H9 (cell line): ENCODE measurements at regions not wholly inside any gene's neighbourhood (a gene's known extent, or its start where the extent isn't known, plus 50 kb on each side); places are given as distances from the start of the nearest gene placed in this dataset.

ENCODE experiments used
- DNase-seq: peaks from one replicate; pipeline ENCODE4 v3.0.0-alpha.2; 2017
- H2AFZ ChIP-seq: one replicate; pipeline ENCODE4 v1.6.1; 2013; ENCODE audit warnings: mild to moderate bottlenecking, low read length, control low read depth, moderate library complexity
- H2AK5ac ChIP-seq: 2 replicates; pipeline ENCODE4 v1.6.1; 2013; ENCODE audit warnings: low read length, control low read depth, mixed read lengths; ENCODE audit not compliant: insufficient read length
- H2BK120ac ChIP-seq: one replicate; pipeline ENCODE4 v1.6.1; 2013; ENCODE audit warnings: low read depth, mild to moderate bottlenecking, low read length, control low read depth, inconsistent platforms; ENCODE audit not compliant: poor library complexity, severe bottlenecking
- H2BK12ac ChIP-seq: 2 replicates; pipeline ENCODE4 v1.6.1; 2013; ENCODE audit warnings: low read length, control low read depth, mixed read lengths, low read depth; ENCODE audit not compliant: insufficient read length
- H2BK15ac ChIP-seq: 2 replicates; pipeline ENCODE4 v1.6.1; 2013; ENCODE audit warnings: low read depth, low read length, control low read depth
- H2BK20ac ChIP-seq: one replicate; pipeline ENCODE4 v1.6.1; 2013; ENCODE audit warnings: low read depth, mild to moderate bottlenecking, low read length, control low read depth, inconsistent platforms; ENCODE audit not compliant: poor library complexity, severe bottlenecking
- H2BK5ac ChIP-seq: 2 replicates; pipeline ENCODE4 v1.6.1; 2013; ENCODE audit warnings: low read length, control low read depth, mixed read lengths; ENCODE audit not compliant: insufficient read length
- H3K14ac ChIP-seq: 2 replicates; pipeline ENCODE4 v1.6.1; 2013; ENCODE audit warnings: low read length, control low read depth; ENCODE audit not compliant: insufficient read depth
- H3K18ac ChIP-seq: 2 replicates; pipeline ENCODE4 v1.6.1; 2013; ENCODE audit warnings: low read depth, mild to moderate bottlenecking, mixed read lengths, low read length, control low read depth; ENCODE audit not compliant: insufficient read length
- H3K23ac ChIP-seq: 2 replicates; pipeline ENCODE4 v1.6.1; 2013; ENCODE audit warnings: low read length, control low read depth, mixed read lengths, low read depth; ENCODE audit not compliant: insufficient read length
- H3K23me2 ChIP-seq: 2 replicates; pipeline ENCODE4 v1.6.1; 2013; ENCODE audit warnings: low read depth, mild to moderate bottlenecking, mixed read lengths, low read length, control low read depth; ENCODE audit not compliant: insufficient read length, poor library complexity, severe bottlenecking
- H3K27ac ChIP-seq: 2 replicates; pipeline ENCODE4 v1.5.1; 2013; ENCODE audit warnings: low read length, control low read depth, mixed read lengths, low read depth; ENCODE audit not compliant: insufficient read length
- H3K27me3 ChIP-seq: 2 replicates; pipeline ENCODE4 v1.6.1; 2013; ENCODE audit warnings: low read length, control low read depth, inconsistent platforms; ENCODE audit not compliant: insufficient read depth
- H3K4ac ChIP-seq: 2 replicates; pipeline ENCODE4 v1.6.1; 2013; ENCODE audit warnings: low read depth, mild to moderate bottlenecking, control low read depth, inconsistent platforms, low read length, moderate library complexity
- H3K4me1 ChIP-seq: 2 replicates; pipeline ENCODE4 v1.6.1; 2013; ENCODE audit warnings: low read length, control low read depth, inconsistent platforms; ENCODE audit not compliant: insufficient read depth
- H3K4me2 ChIP-seq: 2 replicates; pipeline ENCODE4 v1.6.1; 2013; ENCODE audit warnings: low read length, control low read depth, mixed read lengths; ENCODE audit not compliant: insufficient read length, insufficient read depth
- H3K56ac ChIP-seq: 2 replicates; pipeline ENCODE4 v1.6.1; 2013; ENCODE audit warnings: low read depth, mild to moderate bottlenecking, mixed read lengths, low read length, control low read depth; ENCODE audit not compliant: insufficient read length
- H3K79me1 ChIP-seq: 2 replicates; pipeline ENCODE4 v1.6.1; 2013; ENCODE audit warnings: low read depth, mild to moderate bottlenecking, moderate library complexity, low read length, control low read depth, inconsistent platforms; ENCODE audit not compliant: insufficient read depth, poor library complexity, severe bottlenecking
- H3K79me2 ChIP-seq: 2 replicates; pipeline ENCODE4 v1.6.1; 2013; ENCODE audit warnings: low read length, control low read depth, inconsistent platforms; ENCODE audit not compliant: insufficient read depth
- H3K9ac ChIP-seq: 2 replicates; pipeline ENCODE4 v1.6.1; 2013; ENCODE audit warnings: low read length, control low read depth, mixed read lengths; ENCODE audit not compliant: insufficient read length; ENCODE audit errors: extremely low read depth
- H3K9me3 ChIP-seq: one replicate; pipeline ENCODE4 v1.6.1; 2013; ENCODE audit warnings: low read depth, low read length, inconsistent platforms; ENCODE audit not compliant: control insufficient read depth
- H3T11ph ChIP-seq: one replicate; pipeline ENCODE4 v1.6.1; 2013; ENCODE audit warnings: mild to moderate bottlenecking, low read length, control low read depth, inconsistent platforms
- H4K20me1 ChIP-seq: one replicate; pipeline ENCODE4 v1.6.1; 2013; ENCODE audit not compliant: control insufficient read depth, insufficient read length, insufficient read depth
- H4K5ac ChIP-seq: 2 replicates; pipeline ENCODE4 v1.6.1; 2013; ENCODE audit warnings: low read depth, mild to moderate bottlenecking, mixed read lengths, low read length, control low read depth; ENCODE audit not compliant: insufficient read length
- H4K8ac ChIP-seq: replicated peaks from 2 replicates; pipeline ENCODE4 v1.6.1; 2013; ENCODE audit warnings: low read length, control low read depth, mixed read lengths, low read depth; ENCODE audit not compliant: insufficient read length
- H4K91ac ChIP-seq: 2 replicates; pipeline ENCODE4 v1.6.1; 2013; ENCODE audit warnings: low read depth, mild to moderate bottlenecking, moderate library complexity, mixed read lengths, low read length, control low read depth; ENCODE audit not compliant: insufficient read length
- H3K27ac Mint-ChIP-seq, 3 experiments: 2 replicates in 2 of 3; 3 replicates in 1 of 3; pipeline ENCODE4 v1.8.0; 2020 to 2021; ENCODE audit warnings: mixed read lengths in 3 of 3, mild to moderate bottlenecking in 1 of 3, moderate library complexity in 1 of 3
- H3K27me3 Mint-ChIP-seq: 2 replicates; pipeline ENCODE4 v1.8.0; 2021; ENCODE audit warnings: low read depth, mild to moderate bottlenecking, moderate library complexity, mixed read lengths
- H3K36me3 Mint-ChIP-seq, 3 experiments: 2 replicates in 2 of 3; 3 replicates in 1 of 3; pipeline ENCODE4 v1.8.0; 2020 to 2021; ENCODE audit warnings: low read depth in 3 of 3, mixed read lengths in 3 of 3; ENCODE audit not compliant: insufficient read depth in 1 of 3
- H3K4me1 Mint-ChIP-seq, 2 experiments: 2 replicates each; pipeline ENCODE4 v1.8.0; 2020; ENCODE audit warnings: mixed read lengths in 2 of 2
- H3K4me3 Mint-ChIP-seq, 2 experiments: 2 replicates in 1 of 2; 3 replicates in 1 of 2; pipeline ENCODE4 v1.8.0; 2020 to 2021; ENCODE audit warnings: mild to moderate bottlenecking in 2 of 2, mixed read lengths in 2 of 2, moderate library complexity in 1 of 2
- H3K9me3 Mint-ChIP-seq, 2 experiments: 2 replicates in 1 of 2; 3 replicates in 1 of 2; pipeline ENCODE4 v1.8.0; 2020; ENCODE audit warnings: mild to moderate bottlenecking in 2 of 2, mixed read lengths in 2 of 2, moderate library complexity in 1 of 2
- CTCF ChIP-seq: fragments of 200-600 bp; sonication (generic); conservative IDR thresholded peaks from 3 replicates; pipeline ENCODE4 v1.8.0; 2021; ENCODE audit warnings: antibody characterized with exemption, mild to moderate bottlenecking
- WGBS: extraction: QIAGEN DNeasy Blood & Tissue Kit; methylation state at CpG from one replicate; pipeline ENCODE4 v1.1.7; 2013; ENCODE audit warnings: missing lambda C conversion rate, low lambda C conversion rate, mixed read lengths; ENCODE audit not compliant: insufficient read length; ENCODE audit errors: extremely low coverage; 5-methylcytosine and 5-hydroxymethylcytosine counted together

GRCh38 chr7:98539865-98540264, 77.2 kb upstream of the NPTX2 start:
- no peak overlapping the region for H3K4me3 Mint-ChIP-seq
- peak; percentile 34; the same call in 2 of the 3 replicates for TF ChIP-seq CTCF
- no peak overlapping the region for H3K18ac ChIP-seq
- H2BK120ac ChIP-seq = no peak overlapping the region
- no peaks in the 10 kb centered on the region for H3K36me3 Mint-ChIP-seq
- H3K9ac ChIP-seq = no peak overlapping the region
- H2BK5ac ChIP-seq = no peak overlapping the region
- no peak overlapping the region for H3K23ac ChIP-seq
- no peak overlapping the region for H2BK20ac ChIP-seq
- H3K79me1 ChIP-seq = no peaks in the 10 kb centered on the region
- H2BK12ac ChIP-seq = no peak overlapping the region
- no peaks in the 10 kb centered on the region for H4K20me1 ChIP-seq
- H4K91ac ChIP-seq = no peak overlapping the region
- H2AFZ ChIP-seq = no peak overlapping the region
- no peak overlapping the region for H3T11ph ChIP-seq
- no peak overlapping the region for H3K4ac ChIP-seq
- H4K8ac ChIP-seq = no peak overlapping the region
- no peak overlapping the region for H3K14ac ChIP-seq
- H3K9me3 Mint-ChIP-seq = peaks cover 0 to 3% of the 10 kb centered on the region in 2 experiments; a peak in 3 of 5 replicates
- no peaks in the 10 kb centered on the region for H3K23me2 ChIP-seq
- no peak overlapping the region for H3K56ac ChIP-seq
- no peak overlapping the region for H2BK15ac ChIP-seq
- no peak overlapping the region for H3K4me2 ChIP-seq
- no peaks in the 10 kb centered on the region for H3K27me3 ChIP-seq
- no CpG with 5 or more reads among the region's 1 CpG for WGBS
- no peak for DNase-seq
- H4K5ac ChIP-seq = no peak overlapping the region
- H2AK5ac ChIP-seq = no peak overlapping the region
- H3K79me2 ChIP-seq = no peaks in the 10 kb centered on the region
- H3K27me3 Mint-ChIP-seq = peaks cover 18% of the 10 kb centered on the region
- H3K4me1 ChIP-seq = no peaks in the 10 kb centered on the region
- no peaks in the 10 kb centered on the region for H3K9me3 ChIP-seq
- H3K27ac Mint-ChIP-seq = no peak overlapping the region
- H3K27ac ChIP-seq = no peak overlapping the region
- H3K4me1 Mint-ChIP-seq = no peaks in the 10 kb centered on the region
